HEK293 (cell line): ENCODE measurements at regions not wholly inside any gene's neighbourhood (a gene's known extent, or its start where the extent isn't known, plus 50 kb on each side); places are given as distances from the start of the nearest gene placed in this dataset.

ENCODE experiments used
- CTCF ChIA-PET: fragments of 350-600 bp; formaldehyde crosslinking; extraction: SDS; loops from one replicate; lab custom pipeline; 2021; ENCODE audit warnings: antibody characterized with exemption; lab: Yijun Ruan, JAX
- POLR2A ChIA-PET: fragments of 300-600 bp; formaldehyde crosslinking; extraction: SDS; loops from one replicate; lab custom pipeline; 2020; ENCODE audit warnings: antibody characterized with exemption, inconsistent platforms; lab: Yijun Ruan, JAX
- H3K27ac ChIP-seq: fragments of 200-500 bp; sonication (Bioruptor generic); 2 replicates; pipeline ENCODE4 v1.5.1; 2014; ENCODE audit warnings: low read depth, low read length, control low read depth, inconsistent platforms; ENCODE audit errors: extremely low read depth
- H3K36me3 ChIP-seq, 2 experiments: fragments of 200-500 bp in 1 of 2; sonication (Bioruptor generic) in 1 of 2; 1 replicate in 1 of 2; 2 replicates in 1 of 2; pipeline ENCODE4 v1.5.1; 2014 to 2017; ENCODE audit warnings: inconsistent platforms in 2 of 2, low read length in 2 of 2; ENCODE audit not compliant: control insufficient read depth in 2 of 2, insufficient read depth in 1 of 2
- H3K4me1 ChIP-seq: fragments of 200-500 bp; sonication (Bioruptor generic); 2 replicates; pipeline ENCODE4 v1.5.1; 2014; ENCODE audit warnings: mild to moderate bottlenecking, low read length, inconsistent platforms; ENCODE audit not compliant: control insufficient read depth, insufficient read depth
- H3K4me3 ChIP-seq: 2 replicates; pipeline ENCODE4 v1.5.1; 2011; ENCODE audit warnings: low read depth, mild to moderate bottlenecking, control low read depth, low read length, moderate library complexity
- H3K9me3 ChIP-seq: fragments of 200-500 bp; sonication (Bioruptor generic); 2 replicates; pipeline ENCODE4 v1.5.1; 2014; ENCODE audit warnings: low read depth, low read length, inconsistent platforms; ENCODE audit not compliant: control insufficient read depth, insufficient read depth
- EGR2 ChIP-seq: fragments of 450-650 bp; formaldehyde crosslinking; IDR thresholded peaks from 2 replicates; pipeline ENCODE4 v1.5.1; 2016; ENCODE audit warnings: low read depth, missing biosample characterization, missing genetic modification characterization
- KLF10 ChIP-seq: fragments of 450-650 bp; IDR thresholded peaks from 2 replicates; pipeline ENCODE4 v1.5.1; 2018; ENCODE audit warnings: missing biosample characterization, mild to moderate bottlenecking, missing genetic modification characterization
- KLF9 ChIP-seq: fragments of 450-650 bp; formaldehyde crosslinking; IDR thresholded peaks from 2 replicates; pipeline ENCODE4 v1.5.1; 2016; ENCODE audit warnings: missing biosample characterization, missing genetic modification characterization, low read depth
- PRDM1 ChIP-seq: fragments of 450-650 bp; formaldehyde crosslinking; IDR thresholded peaks from 2 replicates; pipeline ENCODE4; 2016; ENCODE audit warnings: missing biosample characterization, missing genetic modification characterization
- PRDM10 ChIP-seq: fragments of 450-650 bp; formaldehyde crosslinking; IDR thresholded peaks from 2 replicates; pipeline ENCODE4 v1.5.1; 2016; ENCODE audit warnings: missing biosample characterization, missing genetic modification characterization
- SCRT1 ChIP-seq: fragments of 450-650 bp; formaldehyde crosslinking; IDR thresholded peaks from 2 replicates; pipeline ENCODE4 v1.5.1; 2016; ENCODE audit warnings: missing biosample characterization, missing genetic modification characterization, borderline replicate concordance
- SETDB1 ChIP-seq: IDR thresholded peaks from one replicate; pipeline ENCODE4 v1.6.1; 2017; ENCODE audit warnings: mild to moderate bottlenecking, low read length, moderate library complexity, mixed read lengths; ENCODE audit not compliant: insufficient read length
- SP7 ChIP-seq: fragments of 450-650 bp; formaldehyde crosslinking; IDR thresholded peaks from 2 replicates; pipeline ENCODE4 v1.5.1; 2016; ENCODE audit warnings: missing biosample characterization, missing genetic modification characterization
- TCF7L2 ChIP-seq: IDR thresholded peaks from 2 replicates; pipeline ENCODE4 v1.6.1; 2011; ENCODE audit warnings: low read depth, mild to moderate bottlenecking, inconsistent platforms, low read length, moderate library complexity, borderline replicate concordance
- ZBTB1 ChIP-seq: fragments of 450-650 bp; formaldehyde crosslinking; IDR thresholded peaks from 2 replicates; pipeline ENCODE4 v1.5.1; 2016; ENCODE audit warnings: missing biosample characterization, missing genetic modification characterization
- ZBTB10 ChIP-seq: fragments of 450-650 bp; formaldehyde crosslinking; IDR thresholded peaks from 2 replicates; pipeline ENCODE4 v1.5.1; 2016; ENCODE audit warnings: missing biosample characterization, missing genetic modification characterization
- ZBTB6 ChIP-seq: fragments of 450-650 bp; formaldehyde crosslinking; IDR thresholded peaks from 2 replicates; pipeline ENCODE4 v1.5.1; 2017; ENCODE audit warnings: missing biosample characterization, missing genetic modification characterization
- ZEB2 ChIP-seq: fragments of 450-650 bp; formaldehyde crosslinking; IDR thresholded peaks from 2 replicates; pipeline ENCODE4 v1.5.1; 2016; ENCODE audit warnings: missing biosample characterization, missing genetic modification characterization
- ZFP41 ChIP-seq: fragments of 450-650 bp; formaldehyde crosslinking; IDR thresholded peaks from 2 replicates; pipeline ENCODE4 v1.5.1; 2016; ENCODE audit warnings: missing biosample characterization, missing genetic modification characterization, borderline replicate concordance
- ZNF10 ChIP-seq: fragments of 450-650 bp; formaldehyde crosslinking; IDR thresholded peaks from 2 replicates; pipeline ENCODE4 v1.5.1; 2017; ENCODE audit warnings: missing biosample characterization, missing genetic modification characterization
- ZNF138 ChIP-seq: fragments of 450-650 bp; formaldehyde crosslinking; IDR thresholded peaks from 2 replicates; pipeline ENCODE4 v1.5.1; 2016; ENCODE audit warnings: missing biosample characterization, missing genetic modification characterization, borderline replicate concordance
- ZNF148 ChIP-seq: fragments of 450-650 bp; formaldehyde crosslinking; IDR thresholded peaks from 2 replicates; pipeline ENCODE4 v1.5.0; 2017; ENCODE audit warnings: missing biosample characterization, missing genetic modification characterization, borderline replicate concordance
- ZNF324 ChIP-seq: fragments of 450-650 bp; formaldehyde crosslinking; IDR thresholded peaks from 2 replicates; pipeline ENCODE4 v1.5.1; 2016; ENCODE audit warnings: missing biosample characterization, missing genetic modification characterization
- ZNF350 ChIP-seq: fragments of 450-650 bp; formaldehyde crosslinking; IDR thresholded peaks from 2 replicates; pipeline ENCODE4 v1.5.0; 2017; ENCODE audit warnings: missing biosample characterization, mild to moderate bottlenecking, missing genetic modification characterization
- ZNF510 ChIP-seq: fragments of 450-650 bp; formaldehyde crosslinking; IDR thresholded peaks from 2 replicates; pipeline ENCODE4 v1.5.1; 2018; ENCODE audit warnings: mild to moderate bottlenecking, missing genetic modification characterization, missing biosample characterization; ENCODE audit not compliant: insufficient replicate concordance
- ZNF549 ChIP-seq: fragments of 450-650 bp; IDR thresholded peaks from 2 replicates; pipeline ENCODE4 v1.5.1; 2018; ENCODE audit warnings: missing biosample characterization, missing genetic modification characterization, mild to moderate bottlenecking, inconsistent platforms, moderate library complexity
- ZSCAN18 ChIP-seq: fragments of 450-650 bp; formaldehyde crosslinking; IDR thresholded peaks from 2 replicates; pipeline ENCODE4 v1.5.1; 2016; ENCODE audit warnings: missing biosample characterization, missing genetic modification characterization

- TF ChIP-seq SP7 (tag by site-specific recombination) (no peak), ZSCAN18 (tag by site-specific recombination) (no peak), ZNF324 (no peak), KLF9 (tag by site-specific recombination) (no peak), ZEB2 (tag by site-specific recombination) (no peak), SETDB1 (no peak), ZBTB6 (tag by site-specific recombination) (no peak), EGR2 (tag by site-specific recombination) (no peak), TCF7L2 (no peak)
- CTCF ChIA-PET: interaction anchor here (0.6 kb wide), 1 partner anchor 781 kb away, joined by 3 read pairs; no protein-coding TSS in a partner anchor
- no peak overlapping the region for H3K27ac ChIP-seq
- POLR2A ChIA-PET: no interaction called here
- no peak overlapping the region for H3K4me3 ChIP-seq
- H3K36me3 ChIP-seq: no peaks in the 10 kb centered on the region
- H3K4me1 ChIP-seq: no peaks in the 10 kb centered on the region
- H3K9me3 ChIP-seq: no peaks in the 10 kb centered on the region
These were observed 587.4 kb upstream of the MDFIC2 start for GRCh38 chr3:70899816-70900215.

GRCh38 chr3:70890020-70890394 is 577.6 kb upstream of the MDFIC2 start:
- no peaks in the 10 kb centered on the region for H3K9me3 ChIP-seq
- no peak overlapping the region for H3K27ac ChIP-seq
- no peaks in the 10 kb centered on the region for H3K4me1 ChIP-seq
- ChIA-PET POLR2A (no interaction called here), CTCF (no interaction called here)
- H3K36me3 ChIP-seq: no peaks in the 10 kb centered on the region
- H3K4me3 ChIP-seq: no peak overlapping the region
- TF ChIP-seq ZNF138 (tag by site-specific recombination) (no peak), ZNF549 (no peak), KLF10 (no peak), ZNF510 (tag by site-specific recombination) (no peak), PRDM10 (no peak), ZNF10 (tag by site-specific recombination) (no peak), ZBTB1 (tag by site-specific recombination) (no peak), ZBTB10 (tag by site-specific recombination) (no peak), PRDM1 (tag by site-specific recombination) (no peak), SP7 (tag by site-specific recombination) (no peak), ZNF148 (no peak), ZNF324 (no peak), ZFP41 (tag by site-specific recombination) (no peak), SCRT1 (tag by site-specific recombination) (no peak), ZNF350 (tag by site-specific recombination) (no peak)
